ENCODE measurements at regions not wholly inside any gene's neighbourhood (a gene's known extent, or its start where the extent isn't known, plus 50 kb on each side); places are given as distances from the start of the nearest gene placed in this dataset.

- Mint-ChIP-seq H3K4me1 (no peaks in the 10 kb centered on the region), H3K27me3 (ENCODE audit: low read depth in 3 of 3) (peaks cover 6 to 8% (median 7%) of the 10 kb centered on the region in 3 donors), H3K4me3 (no peak overlapping the region), H3K27ac (no peak overlapping the region), H3K9me3 (no peaks in the 10 kb centered on the region), H3K36me3 (no peaks in the 10 kb centered on the region)
- DNase-seq: no peak
These were observed 176.2 kb upstream of the ZMIZ1 start for GRCh38 chr10:78892338-78893176.

- DNase-seq: no peak
- H3K27ac Mint-ChIP-seq: no peak overlapping the region
- no peaks in the 10 kb centered on the region for H3K9me3 Mint-ChIP-seq
- no peaks in the 10 kb centered on the region for H3K4me1 Mint-ChIP-seq
- H3K36me3 Mint-ChIP-seq: no peaks in the 10 kb centered on the region
- H3K4me3 Mint-ChIP-seq: no peak overlapping the region
- H3K27me3 Mint-ChIP-seq (ENCODE audit: low read depth in 3 of 3): peaks cover 6 to 8% (median 7%) of the 10 kb centered on the region in 3 donors
These were observed 175.5 kb upstream of the ZMIZ1 start for GRCh38 chr10:78893217-78893616.

GRCh38 chr10:78894089-78894840, 174.5 kb upstream of the ZMIZ1 start:
- H3K9me3 Mint-ChIP-seq: no peaks in the 10 kb centered on the region
- H3K4me1 Mint-ChIP-seq: no peaks in the 10 kb centered on the region
- H3K4me3 Mint-ChIP-seq: no peak overlapping the region
- H3K36me3 Mint-ChIP-seq: no peaks in the 10 kb centered on the region
- H3K27me3 Mint-ChIP-seq (ENCODE audit: low read depth in 3 of 3): peaks cover 3 to 8% (median 7%) of the 10 kb centered on the region in 3 donors
- no peak overlapping the region for H3K27ac Mint-ChIP-seq
- no peak for DNase-seq

- no peaks in the 10 kb centered on the region for H3K4me1 Mint-ChIP-seq
- no peak overlapping the region for H3K27ac Mint-ChIP-seq
- H3K9me3 Mint-ChIP-seq: no peaks in the 10 kb centered on the region
- DNase-seq: no peak
- H3K27me3 Mint-ChIP-seq (ENCODE audit: low read depth in 3 of 3): peaks cover 3 to 8% (median 5%) of the 10 kb centered on the region in 3 donors
- no peak overlapping the region for H3K4me3 Mint-ChIP-seq
- H3K36me3 Mint-ChIP-seq: no peaks in the 10 kb centered on the region
These were observed 173.9 kb upstream of the ZMIZ1 start for GRCh38 chr10:78894841-78895195.

GRCh38 chr10:78895469-78895868, 173.3 kb upstream of the ZMIZ1 start:
- H3K9me3 Mint-ChIP-seq: no peaks in the 10 kb centered on the region
- no peak for DNase-seq
- H3K36me3 Mint-ChIP-seq: no peaks in the 10 kb centered on the region
- no peaks in the 10 kb centered on the region for H3K4me1 Mint-ChIP-seq
- peaks cover 3 to 8% (median 5%) of the 10 kb centered on the region in 3 donors for H3K27me3 Mint-ChIP-seq (ENCODE audit: low read depth in 3 of 3)
- H3K4me3 Mint-ChIP-seq: no peak overlapping the region
- no peak overlapping the region for H3K27ac Mint-ChIP-seq

DNA sequence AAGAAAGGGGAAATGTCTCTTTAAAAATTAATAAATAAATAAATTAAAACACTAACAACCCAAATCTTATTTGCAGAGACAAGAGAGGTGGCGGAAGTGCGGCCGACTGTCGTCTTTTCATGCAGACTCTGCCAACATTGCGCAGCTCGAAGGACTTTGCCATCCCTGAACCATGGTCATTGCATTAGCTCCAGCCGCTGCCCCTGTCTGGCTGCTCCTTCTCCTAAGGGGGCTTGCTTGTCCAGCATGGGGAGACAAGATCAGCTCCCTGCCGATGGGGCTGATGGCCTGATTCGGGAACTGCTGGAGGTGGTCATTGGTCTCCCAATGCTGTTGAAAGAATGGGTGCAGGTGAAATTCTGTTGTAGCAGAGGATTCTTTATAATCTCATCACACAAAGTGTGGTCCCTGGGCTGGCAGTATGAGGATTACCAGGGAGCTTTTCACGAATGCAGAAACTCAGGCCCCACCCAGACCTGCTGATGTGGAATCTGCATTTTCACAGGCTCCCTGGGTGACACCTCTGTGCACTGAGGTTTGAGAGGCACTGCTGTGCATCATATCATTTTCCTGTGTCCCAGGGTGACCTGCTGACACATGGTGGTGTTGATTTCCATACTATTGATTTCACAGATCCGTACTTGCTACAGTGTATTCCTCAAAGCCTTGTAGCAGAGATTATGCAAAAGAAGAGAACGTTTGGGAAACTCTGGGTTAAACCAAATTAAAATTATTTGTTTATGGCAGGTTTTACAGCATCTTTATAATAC, 172.4 kb upstream of the ZMIZ1 start:
- H3K27me3 Mint-ChIP-seq (ENCODE audit: low read depth in 3 of 3): peaks cover 3 to 5% (median 4%) of the 10 kb centered on the region in 3 donors
- H3K4me1 Mint-ChIP-seq: no peaks in the 10 kb centered on the region
- no peak overlapping the region for H3K4me3 Mint-ChIP-seq
- no peak overlapping the region for H3K27ac Mint-ChIP-seq
- no peak for DNase-seq
- no peaks in the 10 kb centered on the region for H3K9me3 Mint-ChIP-seq
- no peaks in the 10 kb centered on the region for H3K36me3 Mint-ChIP-seq

DNA sequence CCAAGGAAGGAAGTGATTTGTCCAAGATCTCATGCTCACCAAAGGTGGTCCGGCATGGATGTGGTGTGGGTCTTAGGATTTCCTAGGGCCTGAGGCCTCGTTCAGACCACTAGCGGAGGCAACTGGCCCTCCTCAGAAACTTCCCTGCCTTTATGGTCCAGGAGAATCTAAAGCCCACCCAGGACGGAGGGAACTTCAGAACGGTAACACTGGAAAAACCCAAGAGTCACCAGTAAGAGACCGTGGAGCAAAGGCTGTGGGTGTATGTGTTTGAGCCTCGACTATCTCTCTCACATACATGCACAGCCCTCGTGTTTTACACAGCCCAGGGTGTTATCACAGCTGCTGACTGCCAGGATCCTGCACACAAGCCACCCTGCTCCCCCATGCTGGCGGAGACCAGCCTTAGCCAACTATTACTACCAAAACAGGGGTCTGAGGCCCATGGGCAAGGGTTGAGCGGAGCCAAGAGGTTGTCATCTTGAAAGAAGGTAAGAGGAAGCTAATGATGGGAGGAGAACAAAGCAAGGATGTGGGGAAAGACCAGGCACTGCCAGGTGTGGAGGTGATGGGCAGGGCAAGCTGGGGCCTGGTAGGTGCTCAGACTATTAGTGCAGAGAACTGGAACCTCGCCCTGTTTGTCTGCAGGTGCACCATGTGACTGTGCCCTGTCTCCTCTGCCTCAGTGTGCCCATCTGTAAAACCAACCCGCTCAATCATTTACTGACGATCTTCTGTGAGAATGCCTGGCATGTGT, 170.2 kb upstream of the ZMIZ1 start:
- DNase-seq: no peak
- no peaks in the 10 kb centered on the region for H3K36me3 Mint-ChIP-seq
- no peaks in the 10 kb centered on the region for H3K9me3 Mint-ChIP-seq
- no peak overlapping the region for H3K4me3 Mint-ChIP-seq
- H3K4me1 Mint-ChIP-seq: no peaks in the 10 kb centered on the region
- peaks cover 0 to 5% (median 0%) of the 10 kb centered on the region in 3 donors for H3K27me3 Mint-ChIP-seq (ENCODE audit: low read depth in 3 of 3)
- no peak overlapping the region for H3K27ac Mint-ChIP-seq

- Mint-ChIP-seq H3K36me3 (no peaks in the 10 kb centered on the region), H3K27ac (no peak overlapping the region), H3K4me3 (no peak overlapping the region), H3K9me3 (no peaks in the 10 kb centered on the region), H3K4me1 (no peaks in the 10 kb centered on the region), H3K27me3 (ENCODE audit: low read depth in 3 of 3) (peaks cover 0 to 2% (median 0%) of the 10 kb centered on the region in 3 donors)
- no peak for DNase-seq
These were observed 169.5 kb upstream of the ZMIZ1 start for GRCh38 chr10:78899098-78899754.

DNA sequence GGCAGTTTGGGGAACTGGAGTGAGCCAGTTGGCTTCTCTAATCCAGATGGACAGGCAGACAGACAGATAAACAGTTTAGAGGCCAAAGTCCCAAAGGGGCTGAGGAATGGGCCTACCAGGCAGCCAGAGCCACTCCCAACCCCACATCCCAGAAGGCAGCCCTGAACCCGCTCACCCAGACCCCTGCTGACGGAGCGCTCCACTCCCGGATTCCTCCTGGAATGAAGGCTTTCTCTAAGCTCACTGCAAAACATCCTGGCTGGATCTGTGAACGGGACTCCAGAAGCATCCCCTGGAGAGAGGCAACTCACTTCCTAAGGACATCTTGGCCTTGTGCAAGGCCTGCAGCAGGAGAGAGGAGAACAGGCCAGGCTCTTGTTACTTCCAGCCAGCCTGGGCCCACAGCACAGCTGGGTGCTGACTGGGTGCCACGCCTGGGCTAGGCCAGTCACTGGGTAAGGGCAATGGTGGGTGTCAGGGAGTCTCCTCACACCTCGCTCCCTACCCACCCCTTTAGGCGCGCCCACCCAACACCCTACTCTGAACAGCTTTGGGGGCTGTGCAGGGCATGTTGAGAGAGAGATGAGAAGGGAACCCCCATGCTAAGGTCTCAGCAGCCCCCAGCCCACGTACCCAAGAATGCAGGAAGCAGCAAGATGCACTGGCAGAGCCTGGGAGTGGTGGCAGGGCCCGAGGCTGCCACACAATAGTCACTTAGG, 168.6 kb upstream of the ZMIZ1 start:
- peaks cover 0 to 1% (median 0%) of the 10 kb centered on the region in 3 donors for H3K27me3 Mint-ChIP-seq (ENCODE audit: low read depth in 3 of 3)

GRCh38 chr10:78900715-78901430, 167.9 kb upstream of the ZMIZ1 start:
- no peak overlapping the region for H3K27ac Mint-ChIP-seq
- no peaks in the 10 kb centered on the region for H3K36me3 Mint-ChIP-seq

More for the DNA sequence above, 168.6 kb upstream of the ZMIZ1 start:
- Mint-ChIP-seq H3K4me3 (no peak overlapping the region), H3K9me3 (no peaks in the 10 kb centered on the region), H3K36me3 (no peaks in the 10 kb centered on the region), H3K4me1 (no peaks in the 10 kb centered on the region), H3K27ac (no peak overlapping the region)
- DNase-seq: no peak

DNA sequence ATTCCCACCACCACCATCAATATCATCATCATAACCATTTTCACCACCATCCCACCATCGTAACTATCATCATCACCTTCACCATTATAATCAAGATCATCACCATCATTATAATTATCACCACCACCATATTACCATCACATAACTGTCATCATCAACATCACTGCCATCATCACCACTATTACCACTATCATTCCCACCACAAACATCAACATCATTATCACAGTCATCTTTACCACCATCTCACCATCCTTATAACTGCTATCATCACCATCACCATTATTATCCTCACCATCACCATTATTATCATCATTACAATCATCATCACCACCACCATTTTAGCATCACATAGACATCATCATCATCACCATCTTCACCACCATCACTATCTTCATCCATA, 167.1 kb upstream of the ZMIZ1 start:
- no peak overlapping the region for H3K27ac Mint-ChIP-seq
- no peak for DNase-seq
- H3K4me3 Mint-ChIP-seq: no peak overlapping the region
- no peaks in the 10 kb centered on the region for H3K9me3 Mint-ChIP-seq
- H3K36me3 Mint-ChIP-seq: no peaks in the 10 kb centered on the region
- H3K27me3 Mint-ChIP-seq (ENCODE audit: low read depth in 3 of 3): peaks cover 0 to 1% (median 0%) of the 10 kb centered on the region in 3 donors
- H3K4me1 Mint-ChIP-seq: no peaks in the 10 kb centered on the region

More at GRCh38 chr10:78900715-78901430, 167.9 kb upstream of the ZMIZ1 start:
- no peak overlapping the region for H3K4me3 Mint-ChIP-seq
- no peaks in the 10 kb centered on the region for H3K9me3 Mint-ChIP-seq
- DNase-seq: no peak
- peaks cover 0 to 1% (median 0%) of the 10 kb centered on the region in 3 donors for H3K27me3 Mint-ChIP-seq (ENCODE audit: low read depth in 3 of 3)
- no peaks in the 10 kb centered on the region for H3K4me1 Mint-ChIP-seq

DNA sequence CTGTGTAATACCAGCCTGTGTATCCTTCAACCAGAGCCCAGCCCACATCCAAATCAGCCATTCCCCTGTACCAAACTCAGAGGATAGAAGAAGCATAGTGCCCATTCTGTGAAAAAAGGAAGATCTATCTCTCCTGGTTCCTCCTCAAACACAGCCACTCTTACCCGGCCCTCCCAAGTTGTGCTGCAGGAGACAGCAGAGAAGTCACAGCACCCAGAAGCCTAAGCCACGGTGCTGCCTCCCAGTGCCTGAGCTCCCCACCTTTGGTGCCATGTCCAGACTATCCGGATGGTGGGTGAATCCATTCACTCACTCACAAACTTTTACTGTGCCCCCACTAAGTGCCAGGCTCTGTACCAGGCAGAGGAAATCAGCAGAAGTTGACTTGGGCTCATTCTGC, 166.0 kb upstream of the ZMIZ1 start:
- Mint-ChIP-seq H3K4me3 (no peak overlapping the region), H3K4me1 (no peaks in the 10 kb centered on the region), H3K27ac (no peak overlapping the region), H3K36me3 (no peaks in the 10 kb centered on the region), H3K9me3 (no peaks in the 10 kb centered on the region), H3K27me3 (ENCODE audit: low read depth in 3 of 3) (peaks cover 0 to 2% (median 0%) of the 10 kb centered on the region in 3 donors)
- no peak for DNase-seq
